PC-9 (cell line): ENCODE measurements at regions not wholly inside any gene's neighbourhood (a gene's known extent, or its start where the extent isn't known, plus 50 kb on each side); places are given as distances from the start of the nearest gene placed in this dataset.

ENCODE experiments used
- BruUV-seq: library from RNA; stranded (reverse); fragments of 400-500 nt; replicated peaks from 2 replicates; lab custom pipeline; 2021; lab: Mats Ljungman, UMichigan
- CTCF ChIA-PET: fragments of 300-600 bp; sonication (Branson Sonifier 250); formaldehyde crosslinking; loops from one replicate; lab custom pipeline; 2022; ENCODE audit warnings: antibody characterized with exemption; lab: Charles Lee
- POLR2A ChIA-PET: fragments of 300-600 bp; sonication (Branson Sonifier 250); formaldehyde crosslinking; loops from one replicate; lab custom pipeline; 2022; ENCODE audit warnings: antibody characterized with exemption; ENCODE audit not compliant: unreplicated experiment; lab: Charles Lee
- DNase-seq, 2 experiments: peaks; one replicate each; pipeline versions ENCODE4 v3.0.0 to v3.0.0-alpha.2; 2015 to 2022; ENCODE audit warnings: mixed read lengths in 1 of 2
- H2AFZ ChIP-seq: fragments of 200-600 bp; sonication (generic); 2 replicates; pipeline ENCODE4 v1.8.1; 2017; ENCODE audit warnings: antibody characterized with exemption
- H3F3A ChIP-seq: fragments of 200-600 bp; sonication (generic); 2 replicates; pipeline ENCODE4 v1.8.1; 2017; ENCODE audit warnings: antibody characterized with exemption, mild to moderate bottlenecking, low read depth; ENCODE audit not compliant: insufficient read depth
- H3K27ac ChIP-seq: fragments of 200-600 bp; sonication (generic); 2 replicates; pipeline ENCODE4 v1.6.1; 2016; ENCODE audit warnings: mixed run types
- H3K27me3 ChIP-seq: fragments of 200-600 bp; sonication (generic); 2 replicates; pipeline ENCODE4 v1.6.1; 2016; ENCODE audit warnings: low read depth, mixed run types; ENCODE audit not compliant: insufficient read depth
- H3K36me3 ChIP-seq: fragments of 200-600 bp; sonication (generic); 2 replicates; pipeline ENCODE4 v1.6.1; 2016; ENCODE audit warnings: low read depth, mixed run types
- H3K4me1 ChIP-seq: fragments of 200-600 bp; sonication (generic); replicated peaks from 2 replicates; pipeline ENCODE4 v1.6.1; 2016; ENCODE audit warnings: mixed run types; ENCODE audit not compliant: insufficient read depth
- H3K4me2 ChIP-seq: fragments of 200-600 bp; sonication (generic); 2 replicates; pipeline ENCODE4 v1.6.1; 2017; ENCODE audit warnings: mixed run types
- H3K4me3 ChIP-seq: fragments of 200-600 bp; sonication (generic); 2 replicates; pipeline ENCODE4 v1.6.1; 2016; ENCODE audit warnings: mixed run types
- H3K79me2 ChIP-seq: fragments of 200-600 bp; sonication (generic); 2 replicates; pipeline ENCODE4 v1.6.1; 2017; ENCODE audit warnings: low read depth, mixed run types
- H3K9me2 ChIP-seq: fragments of 200-600 bp; sonication (generic); 2 replicates; pipeline ENCODE4 v1.8.1; 2017; ENCODE audit warnings: mild to moderate bottlenecking; ENCODE audit not compliant: insufficient read depth
- H3K9me3 ChIP-seq: fragments of 200-600 bp; sonication (generic); 2 replicates; pipeline ENCODE4 v1.8.1; 2016; ENCODE audit warnings: low read depth; ENCODE audit not compliant: insufficient read depth
- H4K20me1 ChIP-seq: fragments of 200-600 bp; sonication (generic); 2 replicates; pipeline ENCODE4 v1.8.1; 2017; ENCODE audit not compliant: insufficient read depth
- CTCF ChIP-seq: fragments of 200-600 bp; sonication (generic); conservative IDR thresholded peaks from 2 replicates; pipeline ENCODE4 v1.6.1; 2017; ENCODE audit warnings: mixed run types, antibody characterized with exemption, mild to moderate bottlenecking, moderate library complexity
- EZH2 ChIP-seq: fragments of 200-600 bp; sonication (generic); IDR thresholded peaks from 2 replicates; pipeline ENCODE4 v1.8.0; 2017; ENCODE audit warnings: antibody characterized with exemption, low read depth
- intact Hi-C: fragments of 100-400 bp; cut with micrococcal nuclease; formaldehyde crosslinking; loops from one replicate; pipeline ENCODE4 v1.10.0; 2022; ENCODE audit not compliant: unreplicated experiment

- Histone ChIP-seq H3K79me2 (no peaks in the 10 kb centered on the region), H3K4me1 (no peaks in the 10 kb centered on the region), H3K4me3 (no peak overlapping the region), H3K9me3 (no peaks in the 10 kb centered on the region), H4K20me1 (no peaks in the 10 kb centered on the region), H3K27ac (no peak overlapping the region), H3K27me3 (no peaks in the 10 kb centered on the region), H2AFZ (no peak overlapping the region), H3K9me2 (no peaks in the 10 kb centered on the region), H3F3A (no peaks in the 10 kb centered on the region), H3K4me2 (no peak overlapping the region), H3K36me3 (no peaks in the 10 kb centered on the region)
- TF ChIP-seq EZH2 (no peak), CTCF (no peak)
- POLR2A ChIA-PET = no interaction called here
- no TSS peak for BruUV-seq
- no peak for DNase-seq
- intact Hi-C loops = no loop called here
- CTCF ChIA-PET = interaction anchor here (0.6 kb wide), 1 partner anchor 19 kb away, joined by 8 read pairs; no protein-coding TSS in a partner anchor
Measured at GRCh38 chr2:191749181-191749540, 71.2 kb downstream of the NABP1 start.

- H4K20me1 ChIP-seq = no peaks in the 10 kb centered on the region
- TF ChIP-seq EZH2 = no peak
- no peak for TF ChIP-seq CTCF
- H3K27ac ChIP-seq = no peak overlapping the region
- DNase-seq = no peak
- no peaks in the 10 kb centered on the region for H3K79me2 ChIP-seq
- no peaks in the 10 kb centered on the region for H3K4me1 ChIP-seq
- ChIA-PET CTCF (no interaction called here), POLR2A (no interaction called here)
- intact Hi-C loops = no loop called here
- H3K4me2 ChIP-seq = no peak overlapping the region
- BruUV-seq = no TSS peak
- no peaks in the 10 kb centered on the region for H3K9me2 ChIP-seq
- H3K9me3 ChIP-seq = no peaks in the 10 kb centered on the region
- no peak overlapping the region for H3K4me3 ChIP-seq
- no peak overlapping the region for H2AFZ ChIP-seq
- no peaks in the 10 kb centered on the region for H3F3A ChIP-seq
- H3K27me3 ChIP-seq = no peaks in the 10 kb centered on the region
- no peaks in the 10 kb centered on the region for H3K36me3 ChIP-seq
Measured at GRCh38 chr2:191754103-191754502, 76.2 kb downstream of the NABP1 start.

- CTCF ChIA-PET = interaction anchor here (0.7 kb wide), 1 partner anchor 107 kb away, joined by 11 read pairs; no protein-coding TSS in a partner anchor
- no peaks in the 10 kb centered on the region for H3K4me1 ChIP-seq
- no TSS peak for BruUV-seq
Measured at GRCh38 chr2:191756761-191757160, 78.8 kb downstream of the NABP1 start.

GRCh38 chr2:191757208-191757607 lies 79.3 kb downstream of the NABP1 start:
- Histone ChIP-seq H3K27me3 (no peaks in the 10 kb centered on the region), H3K4me3 (no peak overlapping the region), H3K79me2 (no peaks in the 10 kb centered on the region), H2AFZ (no peak overlapping the region), H3K36me3 (no peaks in the 10 kb centered on the region), H3K4me1 (no peaks in the 10 kb centered on the region), H3K27ac (no peak overlapping the region), H3K9me2 (no peaks in the 10 kb centered on the region), H4K20me1 (no peaks in the 10 kb centered on the region), H3K4me2 (no peak overlapping the region), H3F3A (no peaks in the 10 kb centered on the region), H3K9me3 (no peaks in the 10 kb centered on the region)
- DNase-seq = no peak
- BruUV-seq = no TSS peak
- ChIA-PET POLR2A (no interaction called here), CTCF (interaction anchor here (0.7 kb wide), 1 partner anchor 108 kb away, joined by 11 read pairs; no protein-coding TSS in a partner anchor)
- intact Hi-C loops = no loop called here
- no peak for TF ChIP-seq EZH2
- TF ChIP-seq CTCF = no peak

More at GRCh38 chr2:191756761-191757160, 78.8 kb downstream of the NABP1 start:
- H3F3A ChIP-seq = no peaks in the 10 kb centered on the region
- H3K27ac ChIP-seq = no peak overlapping the region
- TF ChIP-seq EZH2 = no peak
- no peaks in the 10 kb centered on the region for H3K27me3 ChIP-seq
- POLR2A ChIA-PET = no interaction called here
- H4K20me1 ChIP-seq = no peaks in the 10 kb centered on the region
- no peak overlapping the region for H2AFZ ChIP-seq
- no peak for DNase-seq
- no peak overlapping the region for H3K4me3 ChIP-seq
- H3K9me3 ChIP-seq = no peaks in the 10 kb centered on the region
- no peaks in the 10 kb centered on the region for H3K79me2 ChIP-seq
- no peaks in the 10 kb centered on the region for H3K9me2 ChIP-seq
- intact Hi-C loops = no loop called here
- no peak overlapping the region for H3K4me2 ChIP-seq
- no peaks in the 10 kb centered on the region for H3K36me3 ChIP-seq
